Thyroid gland (tissue), 4 donors: ENCODE measurements at regions not wholly inside any gene's neighbourhood (a gene's known extent, or its start where the extent isn't known, plus 50 kb on each side); places are given as distances from the start of the nearest gene placed in this dataset.
"Not testable (repeated sequence)": the region's sequence is repeated elsewhere in the genome, so short reads cannot be mapped to it uniquely, and the experiment has no call there.

Experiments
- CTCF ChIP-seq, 6 experiments: fragments of 200-600 bp in 3 of 6; fragments of 450-650 bp in 3 of 6; sonication (generic) in 3 of 6; IDR thresholded peaks; one replicate each; pipeline ENCODE4 v1.5.1; 2016 to 2019; ENCODE audit warnings: antibody characterized with exemption in 6 of 6, mild to moderate bottlenecking in 2 of 6, inconsistent platforms in 1 of 6, moderate library complexity in 1 of 6
- POLR2A ChIP-seq, 2 donors: fragments of 450-650 bp; IDR thresholded peaks; one replicate each; pipeline ENCODE4 v1.6.1; 2017; ENCODE audit warnings: antibody characterized with exemption in 2 of 2, mild to moderate bottlenecking in 2 of 2, moderate library complexity in 1 of 2

DNA sequence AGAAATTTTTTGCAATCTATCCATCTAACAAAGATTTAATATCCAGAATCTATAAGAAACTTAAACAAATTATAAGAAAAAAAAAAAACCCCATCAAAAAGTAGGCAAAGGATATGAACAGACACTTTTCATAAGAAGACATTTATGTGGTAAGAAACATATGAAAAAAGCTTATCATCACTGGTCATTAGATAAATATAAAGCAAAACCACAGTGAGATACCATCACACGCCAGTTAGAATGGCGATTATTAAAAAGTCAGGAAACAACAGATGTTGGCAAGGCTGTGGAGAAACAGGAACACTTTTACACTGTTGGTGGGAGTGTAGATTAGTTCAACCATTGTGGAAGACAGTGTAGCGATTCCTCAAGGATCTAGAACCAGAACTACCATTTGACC, 110.3 kb upstream of the SLC7A11 start:
- TF ChIP-seq CTCF, POLR2A (IDR thresholded peaks at IDR 0.05): not testable (repeated sequence)
